Activated T-cell treated with anti-CD3 and anti-CD28 coated beads, Interleukin-2, amount 50 U/mL, for 24 hours (primary cell): ENCODE measurements at regions not wholly inside any gene's neighbourhood (a gene's known extent, or its start where the extent isn't known, plus 50 kb on each side); places are given as distances from the start of the nearest gene placed in this dataset.
"Not testable (repeated sequence)": the region's sequence is repeated elsewhere in the genome, so short reads cannot be mapped to it uniquely, and the experiment has no call there.

Experiments
- DNase-seq: peaks from one replicate; pipeline ENCODE4 v3.0.0-alpha.2; 2020
- H3K27ac Mint-ChIP-seq: 2 replicates; pipeline ENCODE4 v1.8.0; 2020; ENCODE audit warnings: mild to moderate bottlenecking, mixed read lengths
- H3K27me3 Mint-ChIP-seq: 2 replicates; pipeline ENCODE4 v1.8.0; 2020; ENCODE audit warnings: mixed read lengths
- H3K36me3 Mint-ChIP-seq: 2 replicates; pipeline ENCODE4 v1.8.0; 2020; ENCODE audit warnings: low read depth, mixed read lengths
- H3K4me1 Mint-ChIP-seq: 2 replicates; pipeline ENCODE4 v1.8.0; 2020; ENCODE audit warnings: low read depth, mixed read lengths
- H3K4me3 Mint-ChIP-seq: 2 replicates; pipeline ENCODE4 v1.8.0; 2020; ENCODE audit warnings: mild to moderate bottlenecking, moderate library complexity, mixed read lengths
- H3K9me3 Mint-ChIP-seq: 2 replicates; pipeline ENCODE4 v1.8.0; 2020; ENCODE audit warnings: mixed read lengths

DNA sequence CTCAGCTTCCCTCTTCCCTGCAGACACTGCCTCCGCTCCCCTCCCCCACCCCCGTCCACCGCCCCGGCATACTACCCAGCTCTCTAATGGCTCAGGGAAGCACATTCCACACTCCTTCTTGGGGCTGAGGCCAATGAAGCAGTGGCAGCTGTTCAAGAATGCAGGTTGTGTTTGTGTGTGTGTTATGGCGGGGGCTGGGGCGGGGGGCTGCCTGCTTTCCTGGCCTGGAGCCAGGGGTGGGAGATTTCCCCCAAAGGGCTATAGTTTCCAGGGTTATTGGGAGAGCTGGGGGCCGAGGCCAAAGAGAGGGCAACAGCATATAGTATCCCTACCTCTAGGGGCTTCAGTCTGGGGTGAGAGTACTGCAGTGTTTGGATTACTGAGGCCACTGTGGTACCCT, 149.4 kb downstream of the EFNB1 start:
- no peaks in the 10 kb centered on the region for H3K9me3 Mint-ChIP-seq
- H3K27me3 Mint-ChIP-seq: peaks cover 16% of the 10 kb centered on the region
- H3K27ac Mint-ChIP-seq: no peak overlapping the region
- no peak for DNase-seq
- no peaks in the 10 kb centered on the region for H3K4me1 Mint-ChIP-seq
- H3K4me3 Mint-ChIP-seq: no peak overlapping the region
- no peaks in the 10 kb centered on the region for H3K36me3 Mint-ChIP-seq

DNA sequence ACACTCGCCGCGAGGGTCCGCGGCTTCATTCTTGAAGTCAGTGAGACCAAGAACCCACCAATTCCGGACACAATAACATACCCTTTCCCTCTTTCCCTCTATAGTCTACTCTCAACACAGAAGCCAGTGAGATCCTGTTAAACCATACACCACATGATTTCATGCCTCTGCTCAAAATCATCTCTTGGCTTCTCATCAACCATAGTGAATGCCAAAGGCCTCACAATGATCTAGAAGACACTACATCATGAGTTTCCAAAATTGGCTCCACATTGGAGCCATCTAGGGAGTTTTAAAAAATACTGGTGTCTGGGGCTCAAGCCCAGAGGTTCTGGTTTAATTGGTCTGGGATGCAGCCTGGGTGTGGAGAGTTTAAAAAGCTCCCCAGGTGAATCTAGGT, 124.5 kb downstream of the EFNB1 start:
- Mint-ChIP-seq H3K9me3 (peaks cover 6% of the 10 kb centered on the region), H3K27ac (no peak overlapping the region), H3K4me1 (no peaks in the 10 kb centered on the region), H3K36me3 (no peaks in the 10 kb centered on the region), H3K27me3 (peaks cover 41% of the 10 kb centered on the region), H3K4me3 (no peak overlapping the region)
- no peak for DNase-seq

GRCh38 chrX:68951942-68952619, 123.3 kb downstream of the EFNB1 start:
- H3K4me3 Mint-ChIP-seq, H3K4me1 Mint-ChIP-seq, H3K36me3 Mint-ChIP-seq, H3K27ac Mint-ChIP-seq, DNase-seq, H3K9me3 Mint-ChIP-seq: not testable (repeated sequence)
- H3K27me3 Mint-ChIP-seq: peaks cover 44% of the 10 kb centered on the region

- H3K4me1 Mint-ChIP-seq: no peaks in the 10 kb centered on the region
- H3K4me3 Mint-ChIP-seq: no peak overlapping the region
- peaks cover 46% of the 10 kb centered on the region for H3K27me3 Mint-ChIP-seq
- H3K27ac Mint-ChIP-seq: no peak overlapping the region
- H3K9me3 Mint-ChIP-seq: peaks cover 6% of the 10 kb centered on the region
- no peak for DNase-seq
- no peaks in the 10 kb centered on the region for H3K36me3 Mint-ChIP-seq
These were observed 122.1 kb downstream of the EFNB1 start for GRCh38 chrX:68950937-68951336.

- no peak for DNase-seq
- Mint-ChIP-seq H3K9me3 (no peaks in the 10 kb centered on the region), H3K27me3 (peaks cover 32% of the 10 kb centered on the region), H3K36me3 (no peaks in the 10 kb centered on the region), H3K4me3 (no peak overlapping the region), H3K4me1 (no peaks in the 10 kb centered on the region), H3K27ac (no peak overlapping the region)
These were observed 119.2 kb downstream of the EFNB1 start for GRCh38 chrX:68947882-68948605.

DNA sequence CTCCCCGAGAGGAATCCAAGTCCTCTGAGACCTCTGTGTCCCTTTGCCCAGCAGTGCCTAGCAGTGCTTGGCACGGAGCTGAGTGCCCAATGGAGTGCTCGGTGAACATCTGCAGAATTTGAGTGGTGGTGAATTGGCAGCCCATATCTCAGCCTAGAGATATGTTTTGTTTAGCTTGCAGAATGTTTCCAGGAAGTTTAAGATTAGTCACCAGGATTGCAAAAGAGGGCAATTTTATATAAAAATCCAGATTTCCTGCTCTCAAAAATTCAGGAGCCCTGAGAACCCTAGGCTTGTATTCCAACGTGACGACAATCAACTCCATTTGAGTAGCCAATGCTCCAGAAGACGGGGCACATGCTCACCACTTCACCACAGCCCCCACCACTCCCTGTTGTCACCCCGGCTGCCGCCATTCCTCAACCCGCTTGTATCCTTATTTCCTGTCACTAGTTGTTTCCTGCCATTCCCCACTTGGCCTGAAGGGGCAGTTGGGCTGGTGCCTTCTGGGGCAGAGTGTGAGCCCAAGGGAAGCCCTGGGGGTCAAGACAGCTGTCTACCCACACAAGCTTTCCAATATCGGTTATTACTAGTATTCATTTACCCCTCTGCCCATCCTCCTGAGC, 116.9 kb downstream of the EFNB1 start:
- Mint-ChIP-seq H3K36me3 (no peaks in the 10 kb centered on the region), H3K4me3 (no peak overlapping the region), H3K27ac (no peak overlapping the region), H3K27me3 (peaks cover 33% of the 10 kb centered on the region), H3K9me3 (no peaks in the 10 kb centered on the region), H3K4me1 (no peaks in the 10 kb centered on the region)
- DNase-seq: no peak

GRCh38 chrX:68945081-68945602, 116.3 kb downstream of the EFNB1 start:
- no peaks in the 10 kb centered on the region for H3K9me3 Mint-ChIP-seq
- no peak overlapping the region for H3K4me3 Mint-ChIP-seq
- peaks cover 35% of the 10 kb centered on the region for H3K27me3 Mint-ChIP-seq
- no peak overlapping the region for H3K27ac Mint-ChIP-seq
- DNase-seq: no peak
- no peaks in the 10 kb centered on the region for H3K36me3 Mint-ChIP-seq
- no peaks in the 10 kb centered on the region for H3K4me1 Mint-ChIP-seq

GRCh38 chrX:68944211-68944610, 115.4 kb downstream of the EFNB1 start:
- Mint-ChIP-seq H3K36me3 (no peaks in the 10 kb centered on the region), H3K27me3 (peaks cover 40% of the 10 kb centered on the region), H3K27ac (no peak overlapping the region), H3K4me3 (no peak overlapping the region), H3K4me1 (no peaks in the 10 kb centered on the region), H3K9me3 (no peaks in the 10 kb centered on the region)
- DNase-seq: no peak

DNA sequence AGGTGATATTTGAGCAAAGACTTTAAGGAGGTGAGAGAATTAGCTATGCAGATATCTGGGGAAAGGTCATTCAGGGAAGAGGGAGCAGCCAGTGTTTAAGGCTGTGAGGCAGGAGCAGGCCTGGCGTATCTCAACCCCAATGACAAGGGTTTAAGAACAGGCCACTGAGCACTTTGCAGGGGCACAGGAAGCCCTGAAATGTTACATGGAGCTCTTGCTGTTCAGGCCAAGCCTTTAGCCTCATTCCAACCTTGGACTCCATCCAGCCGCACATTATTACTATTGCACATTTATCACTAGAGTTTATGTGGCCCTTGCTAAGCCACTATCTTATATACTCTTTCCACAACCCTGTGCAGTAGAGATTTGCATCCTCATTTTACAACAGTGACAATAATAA, 114.0 kb downstream of the EFNB1 start:
- Mint-ChIP-seq H3K27me3 (peaks cover 34% of the 10 kb centered on the region), H3K36me3 (no peaks in the 10 kb centered on the region), H3K4me3 (no peak overlapping the region), H3K27ac (no peak overlapping the region), H3K9me3 (no peaks in the 10 kb centered on the region), H3K4me1 (no peaks in the 10 kb centered on the region)
- DNase-seq: no peak

GRCh38 chrX:68942104-68942503, 113.3 kb downstream of the EFNB1 start:
- no peaks in the 10 kb centered on the region for H3K36me3 Mint-ChIP-seq
- no peak overlapping the region for H3K4me3 Mint-ChIP-seq
- no peak for DNase-seq
- peaks cover 32% of the 10 kb centered on the region for H3K27me3 Mint-ChIP-seq
- H3K27ac Mint-ChIP-seq: no peak overlapping the region
- H3K9me3 Mint-ChIP-seq: no peaks in the 10 kb centered on the region
- H3K4me1 Mint-ChIP-seq: no peaks in the 10 kb centered on the region

GRCh38 chrX:68941385-68941952, 112.6 kb downstream of the EFNB1 start:
- no peak for DNase-seq
- no peak overlapping the region for H3K27ac Mint-ChIP-seq
- peaks cover 29% of the 10 kb centered on the region for H3K27me3 Mint-ChIP-seq
- no peaks in the 10 kb centered on the region for H3K4me1 Mint-ChIP-seq
- H3K4me3 Mint-ChIP-seq: no peak overlapping the region
- H3K9me3 Mint-ChIP-seq: no peaks in the 10 kb centered on the region
- no peaks in the 10 kb centered on the region for H3K36me3 Mint-ChIP-seq

DNA sequence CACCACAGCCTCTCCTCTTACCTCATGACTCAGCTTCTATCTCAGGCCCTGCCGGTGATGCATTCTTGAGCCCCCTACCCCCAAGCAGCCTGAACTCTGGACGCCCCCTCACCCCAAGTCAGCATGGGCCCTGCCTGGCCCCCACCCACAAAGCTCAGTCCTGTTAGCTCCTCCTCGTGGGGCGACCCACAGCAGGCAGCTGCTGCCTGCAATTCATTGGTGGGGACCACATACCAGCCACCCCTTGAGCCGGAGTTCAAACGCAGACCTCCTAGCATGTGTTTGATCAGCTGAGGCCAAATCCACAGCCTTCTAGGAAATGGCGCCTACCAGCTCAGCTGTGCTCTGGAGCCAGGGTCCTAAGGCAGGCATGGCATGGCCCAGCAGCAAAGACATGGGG, 111.8 kb downstream of the EFNB1 start:
- peaks cover 31% of the 10 kb centered on the region for H3K27me3 Mint-ChIP-seq
- H3K4me1 Mint-ChIP-seq: no peaks in the 10 kb centered on the region
- no peaks in the 10 kb centered on the region for H3K36me3 Mint-ChIP-seq

DNA sequence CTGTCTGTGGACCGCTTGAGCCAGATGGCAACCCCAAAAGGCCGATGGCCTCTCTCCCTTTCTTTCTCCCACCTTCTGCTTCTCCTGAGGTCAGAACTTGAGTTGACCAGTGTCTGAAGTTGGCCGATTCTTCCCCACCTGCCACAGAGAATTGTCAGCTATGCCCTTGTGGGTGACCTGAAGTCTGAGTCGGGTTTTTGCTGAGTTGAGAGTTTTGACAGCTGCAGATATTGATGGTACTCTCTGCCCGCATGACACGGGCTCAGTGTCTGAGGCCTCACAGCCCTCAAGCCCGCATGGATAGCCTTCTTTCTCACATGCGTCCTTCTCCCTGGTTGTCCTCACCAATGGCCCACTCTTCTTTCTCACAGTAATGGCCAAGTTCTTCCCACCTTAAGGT, 111.0 kb downstream of the EFNB1 start:
- no peaks in the 10 kb centered on the region for H3K36me3 Mint-ChIP-seq
- no peak overlapping the region for H3K27ac Mint-ChIP-seq
- DNase-seq: no peak
- H3K4me3 Mint-ChIP-seq: no peak overlapping the region
- H3K27me3 Mint-ChIP-seq: peaks cover 27% of the 10 kb centered on the region
- no peaks in the 10 kb centered on the region for H3K9me3 Mint-ChIP-seq
- H3K4me1 Mint-ChIP-seq: no peaks in the 10 kb centered on the region

More for the DNA sequence above, 111.8 kb downstream of the EFNB1 start:
- Mint-ChIP-seq H3K9me3 (no peaks in the 10 kb centered on the region), H3K4me3 (no peak overlapping the region), H3K27ac (no peak overlapping the region)
- DNase-seq: no peak

DNA sequence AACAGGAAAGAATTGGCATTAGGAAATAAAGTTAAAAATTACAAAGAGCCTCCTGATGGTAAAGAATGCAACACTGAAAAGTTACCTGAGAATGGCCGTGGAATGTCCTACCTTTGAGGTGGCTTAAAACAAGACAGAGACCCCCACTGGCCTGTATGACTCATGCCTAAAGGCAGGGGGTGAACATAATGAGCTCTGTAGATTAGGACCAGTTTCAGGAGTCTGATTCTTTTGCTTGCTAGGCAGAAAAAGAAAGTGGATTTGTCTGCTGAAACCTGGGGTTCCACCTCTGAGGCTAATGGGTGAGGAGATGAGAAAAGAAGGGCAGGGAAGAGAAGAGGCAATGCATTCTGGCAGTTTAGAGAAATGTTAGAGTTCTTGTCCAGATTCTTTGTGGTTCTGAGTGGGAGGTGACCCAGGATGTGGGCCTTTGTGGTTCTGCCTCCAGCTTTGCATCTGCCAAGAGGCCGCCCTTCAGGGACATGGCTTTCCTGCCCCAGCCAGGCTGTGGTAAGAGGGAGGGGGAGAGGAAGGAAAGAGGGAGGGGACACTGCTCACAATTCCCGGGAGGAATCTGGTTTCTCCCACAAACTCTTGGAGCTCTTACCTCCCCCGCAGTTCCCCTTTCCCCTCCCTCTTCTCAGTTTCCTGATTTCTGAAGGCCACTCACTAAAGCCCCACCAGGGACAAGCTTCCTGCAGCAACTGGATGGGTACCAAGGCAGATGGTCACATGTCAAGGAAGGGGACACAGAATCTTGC, 109.6 kb downstream of the EFNB1 start:
- Mint-ChIP-seq H3K4me1 (no peaks in the 10 kb centered on the region), H3K4me3 (no peak overlapping the region), H3K36me3 (no peaks in the 10 kb centered on the region), H3K27ac (no peak overlapping the region), H3K27me3 (peaks cover 25% of the 10 kb centered on the region), H3K9me3 (no peaks in the 10 kb centered on the region)
- DNase-seq: peak; percentile 5
